AG04450 (cell line): ENCODE measurements at regions not wholly inside any gene's neighbourhood (a gene's known extent, or its start where the extent isn't known, plus 50 kb on each side); places are given as distances from the start of the nearest gene placed in this dataset.

Experiments used
- CTCF ChIA-PET: fragments of 300-600, 350-600 bp; formaldehyde crosslinking; extraction: SDS; loops from one replicate; lab custom pipeline; 2022; ENCODE audit warnings: antibody characterized with exemption, inconsistent platforms; lab: Charles Lee
- POLR2A ChIA-PET: fragments of 350-600 bp; formaldehyde crosslinking; extraction: SDS; loops from one replicate; lab custom pipeline; 2021; ENCODE audit warnings: antibody characterized with exemption, inconsistent platforms; lab: Yijun Ruan, JAX
- DNase-seq: peaks from one replicate; pipeline ENCODE4 v3.0.0-alpha.2; 2011; ENCODE audit warnings: low read depth, low spot score
- H3K27ac ChIP-seq: one replicate; pipeline ENCODE4 v1.5.1; 2012; ENCODE audit warnings: low read depth, low read length, control low read depth
- H3K27me3 ChIP-seq: one replicate; pipeline ENCODE4 v1.6.0; 2012; ENCODE audit warnings: low read length; ENCODE audit not compliant: control insufficient read depth, insufficient read depth
- H3K4me3 ChIP-seq: 2 replicates; pipeline ENCODE4 v1.5.1; 2011; ENCODE audit warnings: mild to moderate bottlenecking, low read depth, low read length, control low read depth
- H3K9me3 ChIP-seq: 2 replicates; pipeline ENCODE4 v1.5.1; 2012; ENCODE audit warnings: low read length; ENCODE audit not compliant: control insufficient read depth, insufficient read depth
- TF ChIP-seq, protein P1 (sequence below): IDR thresholded peaks from 2 replicates; pipeline ENCODE4 v1.5.1; 2011; ENCODE audit warnings: low read depth, low read length, control low read depth, inconsistent platforms

DNA sequence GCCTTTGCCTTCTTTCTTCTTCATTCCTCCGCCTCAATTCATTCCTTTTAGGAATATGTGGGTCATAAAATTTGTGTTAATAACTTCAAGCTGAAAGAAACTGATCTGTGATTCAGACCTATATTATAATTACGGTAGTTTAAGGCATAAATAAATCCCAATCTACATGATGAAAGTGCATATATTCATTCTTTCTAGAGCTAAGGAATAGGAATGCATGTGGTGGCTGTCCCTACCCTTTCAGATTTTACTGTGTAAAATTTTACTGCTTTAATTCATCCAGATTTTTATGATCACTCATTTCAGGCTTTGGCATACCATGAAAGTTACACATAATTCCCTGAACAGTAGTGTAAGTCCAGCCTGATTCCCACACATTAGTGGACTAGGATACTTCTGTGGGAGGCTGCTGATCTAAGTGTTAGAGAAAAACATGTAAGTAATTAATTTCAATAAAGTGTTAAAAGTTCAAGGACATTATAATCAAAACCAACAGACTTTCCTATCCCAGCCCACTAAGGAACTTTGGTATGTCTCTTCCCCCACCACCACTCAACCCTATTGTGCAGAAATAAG is 83.1 kb downstream of the HINT1 start:
- Histone ChIP-seq H3K4me3 (no peak overlapping the region), H3K27me3 (no peaks in the 10 kb centered on the region), H3K9me3 (no peaks in the 10 kb centered on the region), H3K27ac (no peak overlapping the region)
- ChIA-PET CTCF (no interaction called here), POLR2A (no interaction called here)
- no peak for DNase-seq
- TF ChIP-seq, protein P1, sequence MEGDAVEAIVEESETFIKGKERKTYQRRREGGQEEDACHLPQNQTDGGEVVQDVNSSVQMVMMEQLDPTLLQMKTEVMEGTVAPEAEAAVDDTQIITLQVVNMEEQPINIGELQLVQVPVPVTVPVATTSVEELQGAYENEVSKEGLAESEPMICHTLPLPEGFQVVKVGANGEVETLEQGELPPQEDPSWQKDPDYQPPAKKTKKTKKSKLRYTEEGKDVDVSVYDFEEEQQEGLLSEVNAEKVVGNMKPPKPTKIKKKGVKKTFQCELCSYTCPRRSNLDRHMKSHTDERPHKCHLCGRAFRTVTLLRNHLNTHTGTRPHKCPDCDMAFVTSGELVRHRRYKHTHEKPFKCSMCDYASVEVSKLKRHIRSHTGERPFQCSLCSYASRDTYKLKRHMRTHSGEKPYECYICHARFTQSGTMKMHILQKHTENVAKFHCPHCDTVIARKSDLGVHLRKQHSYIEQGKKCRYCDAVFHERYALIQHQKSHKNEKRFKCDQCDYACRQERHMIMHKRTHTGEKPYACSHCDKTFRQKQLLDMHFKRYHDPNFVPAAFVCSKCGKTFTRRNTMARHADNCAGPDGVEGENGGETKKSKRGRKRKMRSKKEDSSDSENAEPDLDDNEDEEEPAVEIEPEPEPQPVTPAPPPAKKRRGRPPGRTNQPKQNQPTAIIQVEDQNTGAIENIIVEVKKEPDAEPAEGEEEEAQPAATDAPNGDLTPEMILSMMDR, result no peak

DNA sequence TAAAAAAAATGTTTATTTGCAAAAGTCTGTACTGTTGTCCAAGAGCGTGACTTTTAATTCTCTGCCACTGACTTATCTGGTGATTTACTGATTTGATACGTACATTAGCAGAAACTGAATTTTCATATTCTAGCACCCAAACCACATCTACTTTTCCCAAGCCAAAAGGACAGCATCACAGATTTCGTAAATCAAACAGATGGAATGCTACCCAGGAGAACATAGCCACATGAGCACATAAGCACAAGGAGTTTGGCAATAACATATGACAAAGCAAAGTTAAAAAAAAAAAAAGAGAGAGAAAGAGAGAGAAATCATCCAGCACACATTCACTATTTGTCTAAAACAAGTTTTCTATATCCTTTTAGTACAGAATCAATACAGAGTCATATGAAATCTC is 83.7 kb downstream of the HINT1 start:
- CTCF ChIA-PET, result no interaction called here
- TF ChIP-seq, protein P1, result no peak

DNA sequence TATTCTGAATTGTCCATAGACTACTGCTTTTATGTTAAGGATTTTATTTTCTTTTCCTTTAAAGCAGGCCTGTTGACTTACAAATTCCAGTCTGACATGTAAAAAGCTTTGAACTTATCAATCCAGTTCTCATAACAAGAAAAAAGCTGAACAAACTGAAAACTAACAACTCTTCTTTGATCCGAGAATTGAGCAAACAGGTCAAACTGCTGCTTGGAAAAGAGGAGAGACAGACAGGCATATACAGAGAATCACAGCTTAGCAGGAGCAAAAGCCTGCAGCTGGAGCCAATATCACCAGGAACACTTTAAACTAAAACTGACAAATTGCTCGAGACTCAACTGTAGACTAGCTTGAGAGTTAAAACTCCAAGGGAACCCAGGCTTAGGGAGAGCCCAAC is 85.8 kb downstream of the HINT1 start:
- H3K27ac ChIP-seq, result no peak overlapping the region
- TF ChIP-seq, protein P1, result no peak
- no peak for DNase-seq
- H3K4me3 ChIP-seq, result no peak overlapping the region
- ChIA-PET POLR2A (no interaction called here), CTCF (no interaction called here)
- H3K27me3 ChIP-seq, result no peaks in the 10 kb centered on the region
- no peaks in the 10 kb centered on the region for H3K9me3 ChIP-seq

More for the DNA sequence above, 83.7 kb downstream of the HINT1 start:
- no peak overlapping the region for H3K27ac ChIP-seq
- H3K27me3 ChIP-seq, result no peaks in the 10 kb centered on the region
- no peak overlapping the region for H3K4me3 ChIP-seq
- no peaks in the 10 kb centered on the region for H3K9me3 ChIP-seq
- POLR2A ChIA-PET, result no interaction called here
- no peak for DNase-seq

DNA sequence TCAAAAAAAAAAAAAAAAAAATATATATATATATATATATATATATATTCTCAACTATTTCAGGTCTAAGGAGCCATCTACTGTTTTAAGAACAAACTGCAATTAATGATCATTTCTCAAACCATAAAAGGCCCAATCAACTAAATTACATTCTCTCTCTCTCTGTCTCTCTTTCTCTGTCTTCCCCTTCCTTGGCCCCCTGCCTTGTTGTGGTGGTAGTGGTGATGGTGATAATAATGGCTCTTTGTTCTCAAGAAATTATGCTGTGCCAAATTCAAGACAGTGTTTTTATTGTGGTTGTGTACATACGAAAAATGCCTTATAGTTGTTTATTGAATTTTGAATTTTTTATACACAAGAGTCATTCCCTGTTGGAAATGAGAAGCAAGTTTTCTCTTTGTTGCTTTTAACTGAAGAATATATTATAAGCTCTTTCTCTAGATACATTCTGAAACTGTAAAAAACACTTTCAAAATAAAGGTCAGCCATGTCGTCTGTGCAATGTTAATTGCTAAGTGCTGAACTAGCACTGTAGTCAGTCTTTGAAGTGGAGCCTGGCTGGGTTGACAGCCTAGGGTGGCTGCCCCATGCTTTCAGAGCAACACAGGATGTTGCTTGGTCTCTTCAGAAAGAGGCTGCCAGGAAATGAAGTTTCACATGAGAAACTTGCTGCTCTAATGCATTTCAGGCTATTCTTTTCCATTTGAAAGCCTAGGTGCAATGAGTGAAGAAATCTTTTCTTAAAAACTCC is 96.0 kb downstream of the HINT1 start:
- H3K27me3 ChIP-seq, result no peaks in the 10 kb centered on the region
- no peak for DNase-seq
- CTCF ChIA-PET, result interaction anchor here (1.1 kb wide), 1 partner anchor 313 kb away, joined by 3 read pairs; no protein-coding TSS in a partner anchor
- POLR2A ChIA-PET, result no interaction called here
- H3K9me3 ChIP-seq, result no peaks in the 10 kb centered on the region
- TF ChIP-seq, protein P1, result no peak
- no peak overlapping the region for H3K27ac ChIP-seq
- no peak overlapping the region for H3K4me3 ChIP-seq

DNA sequence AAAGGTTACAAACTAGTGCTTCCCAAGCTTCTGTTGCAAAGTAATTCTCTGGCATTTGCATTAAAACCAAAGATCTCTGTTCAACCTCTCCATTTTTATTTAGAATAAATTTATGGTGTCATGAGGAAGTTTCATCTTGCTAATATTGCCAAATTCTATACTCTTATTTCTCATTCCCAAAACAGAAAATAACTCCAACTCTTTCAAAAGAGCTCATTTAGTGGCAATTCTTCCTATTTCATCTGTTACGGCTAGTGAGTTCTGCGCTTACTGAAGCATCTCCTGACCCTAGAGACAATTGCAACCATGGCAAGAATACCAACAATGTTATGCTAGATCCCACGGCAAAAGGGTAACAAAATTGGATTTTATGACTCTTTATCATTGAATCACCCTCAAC is 97.0 kb downstream of the HINT1 start:
- Histone ChIP-seq H3K9me3 (no peaks in the 10 kb centered on the region), H3K27me3 (no peaks in the 10 kb centered on the region), H3K27ac (no peak overlapping the region), H3K4me3 (no peak overlapping the region)
- ChIA-PET CTCF (no interaction called here), POLR2A (no interaction called here)
- no peak for DNase-seq
- TF ChIP-seq, protein P1, result no peak
